ENCODE measurements at regions not wholly inside any gene's neighbourhood (a gene's known extent, or its start where the extent isn't known, plus 50 kb on each side); places are given as distances from the start of the nearest gene placed in this dataset.
"Not testable (repeated sequence)": the region's sequence is repeated elsewhere in the genome, so short reads cannot be mapped to it uniquely, and the experiment has no call there.

- Histone ChIP-seq H3K36me3 (ENCODE audit: control insufficient read depth, insufficient read depth, low read length) (no peaks in the 10 kb centered on the region), H3K27me3 (replicated peaks; ENCODE audit: control insufficient read depth, insufficient read depth, low read length) (no peaks in the 10 kb centered on the region), H3K4me3 (replicated peaks; ENCODE audit: low read depth, low read length) (no peak overlapping the region)
- TF ChIP-seq CTCF (IDR thresholded peaks at IDR 0.05; ENCODE audit: insufficient read depth, low read length, poor library complexity, severe bottlenecking): no peak
- DNase-seq (ENCODE audit: extremely low read depth, insufficient read length): no peak
Observed at GRCh38 chr2:8142461-8142860, 539.4 kb upstream of the ID2 start.

- Histone ChIP-seq H3K36me3 (ENCODE audit: control insufficient read depth, insufficient read depth, low read length) (no peaks in the 10 kb centered on the region), H3K4me3 (replicated peaks; ENCODE audit: low read depth, low read length) (no peak overlapping the region), H3K27me3 (replicated peaks; ENCODE audit: control insufficient read depth, insufficient read depth, low read length) (no peaks in the 10 kb centered on the region)
- DNase-seq (ENCODE audit: extremely low read depth, insufficient read length): no peak
- no peak for TF ChIP-seq CTCF (IDR thresholded peaks at IDR 0.05; ENCODE audit: insufficient read depth, low read length, poor library complexity, severe bottlenecking)
Observed at GRCh38 chr2:8144131-8144631, 537.7 kb upstream of the ID2 start.

- no peak for TF ChIP-seq CTCF (IDR thresholded peaks at IDR 0.05; ENCODE audit: insufficient read depth, low read length, poor library complexity, severe bottlenecking)
- no peaks in the 10 kb centered on the region for H3K36me3 ChIP-seq (ENCODE audit: control insufficient read depth, insufficient read depth, low read length)
- no peak for DNase-seq (ENCODE audit: extremely low read depth, insufficient read length)
- H3K27me3 ChIP-seq (replicated peaks; ENCODE audit: control insufficient read depth, insufficient read depth, low read length): no peaks in the 10 kb centered on the region
- no peak overlapping the region for H3K4me3 ChIP-seq (replicated peaks; ENCODE audit: low read depth, low read length)
Observed at GRCh38 chr2:8144785-8145184, 537.1 kb upstream of the ID2 start.

GRCh38 chr2:8145375-8145774, 536.5 kb upstream of the ID2 start:
- H3K4me3 ChIP-seq (replicated peaks; ENCODE audit: low read depth, low read length); H3K27me3 ChIP-seq (replicated peaks; ENCODE audit: control insufficient read depth, insufficient read depth, low read length); DNase-seq (ENCODE audit: extremely low read depth, insufficient read length); H3K36me3 ChIP-seq (ENCODE audit: control insufficient read depth, insufficient read depth, low read length): not testable (repeated sequence)

- no peak for TF ChIP-seq CTCF (IDR thresholded peaks at IDR 0.05; ENCODE audit: insufficient read depth, low read length, poor library complexity, severe bottlenecking)
- DNase-seq (ENCODE audit: extremely low read depth, insufficient read length): no peak
Observed at GRCh38 chr2:8146132-8147005, 535.5 kb upstream of the ID2 start.

GRCh38 chr2:8148260-8149006, 533.4 kb upstream of the ID2 start:
- no peak for TF ChIP-seq CTCF (IDR thresholded peaks at IDR 0.05; ENCODE audit: insufficient read depth, low read length, poor library complexity, severe bottlenecking)
- DNase-seq (ENCODE audit: extremely low read depth, insufficient read length): no peak
- Histone ChIP-seq H3K27me3 (replicated peaks; ENCODE audit: control insufficient read depth, insufficient read depth, low read length) (no peaks in the 10 kb centered on the region), H3K4me3 (replicated peaks; ENCODE audit: low read depth, low read length) (no peak overlapping the region), H3K36me3 (ENCODE audit: control insufficient read depth, insufficient read depth, low read length) (no peaks in the 10 kb centered on the region)

More at GRCh38 chr2:8146132-8147005, 535.5 kb upstream of the ID2 start:
- no peaks in the 10 kb centered on the region for H3K36me3 ChIP-seq (ENCODE audit: control insufficient read depth, insufficient read depth, low read length)
- H3K4me3 ChIP-seq (replicated peaks; ENCODE audit: low read depth, low read length): no peak overlapping the region
- H3K27me3 ChIP-seq (replicated peaks; ENCODE audit: control insufficient read depth, insufficient read depth, low read length): no peaks in the 10 kb centered on the region
